ENCODE measurements at regions not wholly inside any gene's neighbourhood (a gene's known extent, or its start where the extent isn't known, plus 50 kb on each side); places are given as distances from the start of the nearest gene placed in this dataset.

GRCh38 chr13:83592095-83592494, 290.2 kb downstream of the SLITRK1 start:
- no peaks in the 10 kb centered on the region for H3K9me3 ChIP-seq
- TF ChIP-seq, protein P1, sequence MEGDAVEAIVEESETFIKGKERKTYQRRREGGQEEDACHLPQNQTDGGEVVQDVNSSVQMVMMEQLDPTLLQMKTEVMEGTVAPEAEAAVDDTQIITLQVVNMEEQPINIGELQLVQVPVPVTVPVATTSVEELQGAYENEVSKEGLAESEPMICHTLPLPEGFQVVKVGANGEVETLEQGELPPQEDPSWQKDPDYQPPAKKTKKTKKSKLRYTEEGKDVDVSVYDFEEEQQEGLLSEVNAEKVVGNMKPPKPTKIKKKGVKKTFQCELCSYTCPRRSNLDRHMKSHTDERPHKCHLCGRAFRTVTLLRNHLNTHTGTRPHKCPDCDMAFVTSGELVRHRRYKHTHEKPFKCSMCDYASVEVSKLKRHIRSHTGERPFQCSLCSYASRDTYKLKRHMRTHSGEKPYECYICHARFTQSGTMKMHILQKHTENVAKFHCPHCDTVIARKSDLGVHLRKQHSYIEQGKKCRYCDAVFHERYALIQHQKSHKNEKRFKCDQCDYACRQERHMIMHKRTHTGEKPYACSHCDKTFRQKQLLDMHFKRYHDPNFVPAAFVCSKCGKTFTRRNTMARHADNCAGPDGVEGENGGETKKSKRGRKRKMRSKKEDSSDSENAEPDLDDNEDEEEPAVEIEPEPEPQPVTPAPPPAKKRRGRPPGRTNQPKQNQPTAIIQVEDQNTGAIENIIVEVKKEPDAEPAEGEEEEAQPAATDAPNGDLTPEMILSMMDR (IDR thresholded peaks at IDR 0.05) = no peak
- no peak for TF ChIP-seq POLR2A (IDR thresholded peaks at IDR 0.05)
- intact Hi-C loops (cut with DNase I) = no loop called here
- H3K4me1 ChIP-seq = no peaks in the 10 kb centered on the region
- no peak for DNase-seq
- H3K27me3 ChIP-seq = no peaks in the 10 kb centered on the region
- no peaks in the 10 kb centered on the region for H3K36me3 ChIP-seq
- H3K27ac ChIP-seq = no peak overlapping the region
- H3K4me3 ChIP-seq (replicated peaks in 1 of 3) = no peak overlapping the region

GRCh38 chr13:83589814-83590213, 292.5 kb downstream of the SLITRK1 start:
- Histone ChIP-seq H3K36me3 (no peaks in the 10 kb centered on the region), H3K4me3 (replicated peaks in 1 of 3) (no peak overlapping the region), H3K27ac (no peak overlapping the region), H3K9me3 (no peaks in the 10 kb centered on the region), H3K27me3 (no peaks in the 10 kb centered on the region), H3K4me1 (no peaks in the 10 kb centered on the region)
- intact Hi-C loops (cut with DNase I) = no loop called here
- no peak for DNase-seq
- 86 to 88% methylated on average over 1 of the region's 1 CpG for WGBS, 2 donors
- TF ChIP-seq POLR2A (IDR thresholded peaks at IDR 0.05) = no peak
- TF ChIP-seq, protein P1 (IDR thresholded peaks at IDR 0.05) = no peak

GRCh38 chr13:83577183-83577582, 305.1 kb downstream of the SLITRK1 start:
- Histone ChIP-seq H3K4me3 (replicated peaks in 1 of 3) (no peak overlapping the region), H3K27ac (no peak overlapping the region), H3K4me1 (no peaks in the 10 kb centered on the region), H3K9me3 (no peaks in the 10 kb centered on the region), H3K36me3 (no peaks in the 10 kb centered on the region), H3K27me3 (no peaks in the 10 kb centered on the region)
- intact Hi-C loops (cut with DNase I) = no loop called here
- TF ChIP-seq POLR2A (IDR thresholded peaks at IDR 0.05) = no peak
- TF ChIP-seq, protein P1 (IDR thresholded peaks at IDR 0.05) = no peak
- 94 to 96% methylated on average over 2 of the region's 2 CpGs for WGBS, 2 donors
- DNase-seq = no peak

DNA sequence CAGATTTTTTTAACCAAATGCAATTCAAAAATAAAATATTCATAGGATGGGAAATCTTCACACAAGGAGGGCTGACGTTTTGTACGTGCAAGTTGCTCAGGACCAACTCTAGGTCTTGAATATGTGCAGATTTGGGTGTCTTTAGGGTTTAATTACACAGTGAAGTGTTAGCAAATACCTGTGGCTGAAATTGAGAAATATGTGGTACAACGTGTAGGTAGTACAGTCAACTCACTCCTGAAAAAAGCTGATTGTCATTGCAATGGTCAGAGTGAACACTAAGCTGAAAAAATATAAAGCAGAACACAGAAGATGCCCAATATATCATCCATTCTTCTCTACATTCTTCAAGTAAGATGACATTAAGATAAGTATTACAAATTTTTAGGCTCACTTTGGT, 314.3 kb downstream of the SLITRK1 start:
- Histone ChIP-seq H3K27ac (no peak overlapping the region), H3K4me1 (no peaks in the 10 kb centered on the region), H3K4me3 (replicated peaks in 1 of 3) (no peak overlapping the region), H3K9me3 (no peaks in the 10 kb centered on the region), H3K36me3 (no peaks in the 10 kb centered on the region), H3K27me3 (no peaks in the 10 kb centered on the region)
- 58 to 60% methylated on average over 3 of the region's 3 CpGs for WGBS, 2 donors
- TF ChIP-seq, protein P1 (IDR thresholded peaks at IDR 0.05) = no peak
- TF ChIP-seq POLR2A (IDR thresholded peaks at IDR 0.05) = no peak
- DNase-seq = no peak
- intact Hi-C loops (cut with DNase I) = no loop called here

GRCh38 chr13:83563499-83563898, 318.8 kb downstream of the SLITRK1 start:
- Histone ChIP-seq H3K4me1 (no peaks in the 10 kb centered on the region), H3K9me3 (no peaks in the 10 kb centered on the region), H3K4me3 (replicated peaks in 1 of 3) (no peak overlapping the region), H3K27me3 (no peaks in the 10 kb centered on the region), H3K36me3 (no peaks in the 10 kb centered on the region), H3K27ac (no peak overlapping the region)
- WGBS, 2 donors = 70 to 72% methylated on average over 5 of the region's 5 CpGs
- DNase-seq = no peak
- intact Hi-C loops (cut with DNase I) = no loop called here
- TF ChIP-seq POLR2A (IDR thresholded peaks at IDR 0.05) = no peak
- TF ChIP-seq, protein P1 (IDR thresholded peaks at IDR 0.05) = no peak
